Stimulated activated CD4-positive, alpha-beta T cell treated with anti-CD3 and anti-CD28 coated beads, Interleukin-15, amount 100 ng/mL, for 48 hours (primary cell): ENCODE measurements at regions not wholly inside any gene's neighbourhood (a gene's known extent, or its start where the extent isn't known, plus 50 kb on each side); places are given as distances from the start of the nearest gene placed in this dataset.

Experiments
- DNase-seq, 2 donors: peaks; one replicate each; pipeline ENCODE4 v3.0.0-alpha.2; 2020; ENCODE audit warnings: low read depth in 2 of 2

GRCh38 chr6:40973304-40973703 lies 65.7 kb downstream of the UNC5CL start:
- no peak for DNase-seq

GRCh38 chr6:40972814-40973213 lies 66.2 kb downstream of the UNC5CL start:
- no peak for DNase-seq

- DNase-seq: no peak
These were observed 66.8 kb downstream of the UNC5CL start for GRCh38 chr6:40972190-40972589.

- DNase-seq: no peak
These were observed 70.3 kb downstream of the UNC5CL start for GRCh38 chr6:40968620-40969164.

GRCh38 chr6:40966860-40967259 lies 72.2 kb downstream of the UNC5CL start:
- DNase-seq: no peak

- DNase-seq: no peak
These were observed 74.0 kb downstream of the UNC5CL start for GRCh38 chr6:40965046-40965445.

- DNase-seq: no peak
These were observed 76.0 kb downstream of the UNC5CL start for GRCh38 chr6:40963019-40963418.

- DNase-seq: peak in 1 of 2 donors; percentile 9
These were observed 76.8 kb downstream of the UNC5CL start for GRCh38 chr6:40962241-40962640.

- no peak for DNase-seq
These were observed 77.2 kb downstream of the UNC5CL start for GRCh38 chr6:40961831-40962230.

GRCh38 chr6:40960742-40961430 lies 78.1 kb downstream of the UNC5CL start:
- no peak for DNase-seq

- no peak for DNase-seq
These were observed 79.2 kb downstream of the UNC5CL start for GRCh38 chr6:40959781-40960327.

- DNase-seq: no peak
These were observed 80.3 kb downstream of the UNC5CL start for GRCh38 chr6:40958738-40959137.

GRCh38 chr6:40957616-40958492 lies 81.2 kb downstream of the UNC5CL start:
- no peak for DNase-seq

- no peak for DNase-seq
These were observed 82.1 kb downstream of the UNC5CL start for GRCh38 chr6:40956936-40957335.

GRCh38 chr6:40955178-40955545 lies 83.9 kb downstream of the UNC5CL start:
- DNase-seq: no peak

- no peak for DNase-seq
These were observed 84.4 kb downstream of the UNC5CL start for GRCh38 chr6:40954446-40955177.

GRCh38 chr6:40953486-40953885 lies 85.5 kb downstream of the UNC5CL start:
- DNase-seq: no peak

GRCh38 chr6:40950986-40951698 lies 87.9 kb downstream of the UNC5CL start:
- no peak for DNase-seq

- no peak for DNase-seq
These were observed 90.5 kb downstream of the UNC5CL start for GRCh38 chr6:40948570-40948969.

- DNase-seq: no peak
These were observed 91.0 kb downstream of the UNC5CL start for GRCh38 chr6:40947876-40948526.
